Vagina (tissue), 2 donors: ENCODE measurements at regions not wholly inside any gene's neighbourhood (a gene's known extent, or its start where the extent isn't known, plus 50 kb on each side); places are given as distances from the start of the nearest gene placed in this dataset.

ENCODE experiments used
- POLR2A ChIP-seq, 2 donors: fragments of 450-650 bp; IDR thresholded peaks; one replicate each; pipeline ENCODE4 v1.6.1; 2017; ENCODE audit warnings: antibody characterized with exemption in 2 of 2, mild to moderate bottlenecking in 2 of 2, moderate library complexity in 2 of 2
- POLR2AphosphoS5 ChIP-seq, 2 donors: sonication (generic); formaldehyde crosslinking; IDR thresholded peaks; one replicate each; pipeline ENCODE4 v1.9.0; 2017; ENCODE audit warnings: antibody characterized with exemption in 2 of 2, mild to moderate bottlenecking in 2 of 2, low read depth in 1 of 2; ENCODE audit not compliant: insufficient read depth in 1 of 2
- TF ChIP-seq, protein P1 (sequence below), 3 experiments: fragments of 450-650 bp in 2 of 3; fragments of 200-600 bp in 1 of 3; sonication (generic) in 1 of 3; IDR thresholded peaks; one replicate each; pipeline ENCODE4 v1.5.1; 2017 to 2019; ENCODE audit warnings: antibody characterized with exemption in 3 of 3, mild to moderate bottlenecking in 2 of 3, moderate library complexity in 2 of 3

DNA sequence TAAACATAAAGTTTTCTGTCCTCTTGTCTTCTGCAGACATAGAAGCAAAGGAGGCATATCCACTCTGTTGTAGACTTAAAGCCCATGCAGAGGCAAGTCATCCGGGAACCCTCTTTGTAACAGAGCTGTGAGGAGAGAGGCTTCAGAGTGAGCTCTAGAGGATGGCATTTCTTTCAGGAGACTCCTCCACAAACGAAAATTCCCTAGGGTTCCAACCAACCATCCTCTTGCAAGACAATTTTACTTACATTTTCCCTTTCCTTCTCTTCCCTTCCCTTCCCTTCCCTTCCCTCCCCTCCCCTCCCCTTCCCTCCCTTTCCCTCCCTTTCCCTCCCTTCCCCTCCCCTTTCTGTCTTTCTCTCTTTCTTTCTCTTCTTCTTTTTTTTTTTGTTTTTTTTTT, 446.3 kb upstream of the MAP2 start:
- TF ChIP-seq, protein P1, sequence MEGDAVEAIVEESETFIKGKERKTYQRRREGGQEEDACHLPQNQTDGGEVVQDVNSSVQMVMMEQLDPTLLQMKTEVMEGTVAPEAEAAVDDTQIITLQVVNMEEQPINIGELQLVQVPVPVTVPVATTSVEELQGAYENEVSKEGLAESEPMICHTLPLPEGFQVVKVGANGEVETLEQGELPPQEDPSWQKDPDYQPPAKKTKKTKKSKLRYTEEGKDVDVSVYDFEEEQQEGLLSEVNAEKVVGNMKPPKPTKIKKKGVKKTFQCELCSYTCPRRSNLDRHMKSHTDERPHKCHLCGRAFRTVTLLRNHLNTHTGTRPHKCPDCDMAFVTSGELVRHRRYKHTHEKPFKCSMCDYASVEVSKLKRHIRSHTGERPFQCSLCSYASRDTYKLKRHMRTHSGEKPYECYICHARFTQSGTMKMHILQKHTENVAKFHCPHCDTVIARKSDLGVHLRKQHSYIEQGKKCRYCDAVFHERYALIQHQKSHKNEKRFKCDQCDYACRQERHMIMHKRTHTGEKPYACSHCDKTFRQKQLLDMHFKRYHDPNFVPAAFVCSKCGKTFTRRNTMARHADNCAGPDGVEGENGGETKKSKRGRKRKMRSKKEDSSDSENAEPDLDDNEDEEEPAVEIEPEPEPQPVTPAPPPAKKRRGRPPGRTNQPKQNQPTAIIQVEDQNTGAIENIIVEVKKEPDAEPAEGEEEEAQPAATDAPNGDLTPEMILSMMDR (IDR thresholded peaks at IDR 0.05) = no peak
- TF ChIP-seq POLR2A (IDR thresholded peaks at IDR 0.05) = no peak
- TF ChIP-seq POLR2AphosphoS5 (IDR thresholded peaks at IDR 0.05; ENCODE audit: insufficient read depth in 1 of 2, low read depth in 1 of 2) = no peak
